RWPE2 (cell line): ENCODE measurements at regions not wholly inside any gene's neighbourhood (a gene's known extent, or its start where the extent isn't known, plus 50 kb on each side); places are given as distances from the start of the nearest gene placed in this dataset.
A peak's percentile ranks its signal among the peaks of the same experiment; 100 is the strongest.

Experiments
- ATAC-seq: fragments of 200-7000 bp; cut with Tn5 transposase; 3 replicates; pipeline ENCODE4 v1.9.1; 2021; ENCODE audit warnings: low read depth
- DNase-seq: peaks from one replicate; pipeline ENCODE4 v3.0.0-alpha.2; 2020; ENCODE audit warnings: low spot score
- H3K27ac ChIP-seq: fragments of 450-650 bp; 2 replicates; pipeline ENCODE4 v1.5.1; 2017; ENCODE audit warnings: mild to moderate bottlenecking; ENCODE audit not compliant: poor library complexity, severe bottlenecking
- H3K27me3 ChIP-seq: fragments of 250-450 bp; sonication (Bioruptor Pico); 2 replicates; pipeline ENCODE4 v1.5.1; 2021; ENCODE audit warnings: mild to moderate bottlenecking, moderate library complexity; ENCODE audit not compliant: insufficient read depth, poor library complexity, severe bottlenecking
- H3K36me3 ChIP-seq: fragments of 250-450 bp; sonication (Bioruptor Pico); 2 replicates; pipeline ENCODE4 v1.5.1; 2020; ENCODE audit warnings: low read depth, mild to moderate bottlenecking, moderate library complexity
- H3K4me1 ChIP-seq: fragments of 250-450 bp; sonication (Bioruptor Pico); 2 replicates; pipeline ENCODE4 v1.5.1; 2021; ENCODE audit warnings: mild to moderate bottlenecking, moderate library complexity; ENCODE audit not compliant: insufficient read depth, poor library complexity, severe bottlenecking
- H3K4me3 ChIP-seq: fragments of 250-450 bp; sonication (Bioruptor Pico); 2 replicates; pipeline ENCODE4 v1.5.1; 2021; ENCODE audit warnings: mild to moderate bottlenecking, moderate library complexity; ENCODE audit not compliant: severe bottlenecking
- H3K9me3 ChIP-seq: fragments of 250-450 bp; sonication (Bioruptor Pico); 2 replicates; pipeline ENCODE4 v1.5.1; 2021; ENCODE audit warnings: mild to moderate bottlenecking, moderate library complexity; ENCODE audit not compliant: severe bottlenecking
- TF ChIP-seq, protein P1 (sequence below): fragments of 450-650 bp; IDR thresholded peaks from one replicate; pipeline ENCODE4 v1.5.1; 2017; ENCODE audit warnings: mild to moderate bottlenecking, moderate library complexity; ENCODE audit not compliant: poor library complexity, severe bottlenecking

DNA sequence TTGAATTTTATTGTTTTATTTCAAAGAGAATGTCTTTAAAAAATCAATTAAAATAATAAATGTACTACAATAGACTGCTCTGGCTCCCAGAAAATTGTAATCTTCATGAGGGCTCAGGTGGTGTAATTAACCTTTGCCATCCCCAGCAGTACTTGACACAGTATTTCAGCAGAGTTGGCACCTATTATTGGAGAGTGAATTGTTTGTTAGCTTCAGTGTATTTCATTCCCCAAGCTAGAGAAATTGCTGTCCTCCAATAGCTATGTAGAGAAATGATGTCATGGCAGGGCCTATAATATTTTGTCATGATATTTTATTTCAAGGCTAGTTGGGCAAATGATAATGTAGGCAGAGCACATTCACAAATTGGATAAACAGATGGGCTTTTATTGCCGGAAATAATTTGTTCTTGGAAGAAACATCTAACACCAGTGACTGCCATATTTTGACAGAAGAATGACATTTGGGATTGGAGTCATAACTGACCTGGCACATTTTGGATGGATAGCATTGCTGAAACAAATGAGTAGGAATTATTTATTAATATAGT, 712.0 kb upstream of the NXPH2 start:
- TF ChIP-seq, protein P1, sequence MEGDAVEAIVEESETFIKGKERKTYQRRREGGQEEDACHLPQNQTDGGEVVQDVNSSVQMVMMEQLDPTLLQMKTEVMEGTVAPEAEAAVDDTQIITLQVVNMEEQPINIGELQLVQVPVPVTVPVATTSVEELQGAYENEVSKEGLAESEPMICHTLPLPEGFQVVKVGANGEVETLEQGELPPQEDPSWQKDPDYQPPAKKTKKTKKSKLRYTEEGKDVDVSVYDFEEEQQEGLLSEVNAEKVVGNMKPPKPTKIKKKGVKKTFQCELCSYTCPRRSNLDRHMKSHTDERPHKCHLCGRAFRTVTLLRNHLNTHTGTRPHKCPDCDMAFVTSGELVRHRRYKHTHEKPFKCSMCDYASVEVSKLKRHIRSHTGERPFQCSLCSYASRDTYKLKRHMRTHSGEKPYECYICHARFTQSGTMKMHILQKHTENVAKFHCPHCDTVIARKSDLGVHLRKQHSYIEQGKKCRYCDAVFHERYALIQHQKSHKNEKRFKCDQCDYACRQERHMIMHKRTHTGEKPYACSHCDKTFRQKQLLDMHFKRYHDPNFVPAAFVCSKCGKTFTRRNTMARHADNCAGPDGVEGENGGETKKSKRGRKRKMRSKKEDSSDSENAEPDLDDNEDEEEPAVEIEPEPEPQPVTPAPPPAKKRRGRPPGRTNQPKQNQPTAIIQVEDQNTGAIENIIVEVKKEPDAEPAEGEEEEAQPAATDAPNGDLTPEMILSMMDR, result no peak
- no peaks in the 10 kb centered on the region for H3K9me3 ChIP-seq
- H3K36me3 ChIP-seq, result no peaks in the 10 kb centered on the region
- no peaks in the 10 kb centered on the region for H3K4me1 ChIP-seq
- ATAC-seq (no peak), DNase-seq (no peak)
- no peak overlapping the region for H3K27ac ChIP-seq
- peaks cover 11% of the 10 kb centered on the region for H3K27me3 ChIP-seq
- H3K4me3 ChIP-seq, result no peak overlapping the region

DNA sequence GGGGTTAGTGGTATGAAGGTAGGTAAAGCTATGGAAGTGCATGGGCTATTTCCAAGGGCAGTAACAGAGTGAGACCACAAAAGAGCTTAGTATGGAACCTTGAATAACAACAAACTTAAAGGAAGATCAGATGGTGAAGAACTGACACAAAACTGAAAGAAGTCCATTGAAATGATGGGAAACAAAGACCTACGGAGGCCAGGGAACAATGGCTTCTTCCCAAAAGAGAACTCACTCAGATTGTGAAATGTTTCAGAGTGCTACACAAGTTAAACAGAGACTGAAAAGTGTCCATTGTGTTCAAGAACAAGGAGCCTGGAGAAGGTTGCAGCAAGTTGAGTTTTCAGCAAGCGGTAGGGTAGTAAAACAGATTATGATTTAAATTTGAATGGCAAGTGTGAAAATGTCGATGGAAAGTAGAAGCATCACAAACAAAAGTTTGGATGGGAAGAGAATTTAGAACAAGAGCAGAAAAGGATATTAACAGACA, 700.0 kb upstream of the NXPH2 start:
- Histone ChIP-seq H3K36me3 (no peaks in the 10 kb centered on the region), H3K27ac (no peak overlapping the region), H3K4me3 (no peak overlapping the region), H3K4me1 (no peaks in the 10 kb centered on the region), H3K9me3 (no peaks in the 10 kb centered on the region), H3K27me3 (peaks cover 3% of the 10 kb centered on the region)
- DNase-seq (no peak), ATAC-seq (no peak)
- TF ChIP-seq, protein P1, result no peak

DNA sequence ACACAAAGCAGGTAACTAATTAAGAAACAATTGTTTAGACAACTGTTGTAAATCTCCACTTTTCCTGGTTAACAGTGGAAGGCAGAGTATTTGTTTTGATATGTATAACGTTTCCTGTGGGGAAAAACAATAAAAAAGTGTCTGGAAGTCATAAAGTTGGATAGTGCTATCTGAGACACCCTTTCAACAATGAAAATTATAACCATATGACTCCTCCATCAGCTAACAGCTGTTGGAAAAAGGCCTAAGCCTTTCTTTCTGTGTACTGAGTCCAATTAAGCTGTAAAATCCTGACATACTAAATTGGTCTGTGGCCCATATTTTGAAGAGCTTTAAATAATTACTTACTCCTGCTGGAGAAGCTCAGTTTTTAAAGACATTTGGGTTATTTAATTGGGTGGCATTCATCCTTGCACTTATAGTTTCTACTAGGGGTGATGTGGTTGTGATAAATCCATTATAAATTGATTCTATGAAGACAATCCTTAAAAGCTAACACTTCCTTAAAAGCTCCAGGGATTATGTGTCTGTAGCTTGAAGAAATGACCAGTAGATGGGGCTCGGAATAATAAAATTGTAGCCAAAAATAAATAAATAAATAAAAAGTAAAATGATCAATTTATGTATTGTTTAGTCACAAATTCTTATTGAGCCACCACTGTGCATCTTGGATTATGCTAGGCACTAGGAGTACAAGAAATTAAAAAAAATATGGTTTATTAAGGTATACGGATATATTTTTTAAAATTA, 698.1 kb upstream of the NXPH2 start:
- Histone ChIP-seq H3K27me3 (no peaks in the 10 kb centered on the region), H3K27ac (no peak overlapping the region), H3K9me3 (no peaks in the 10 kb centered on the region), H3K4me1 (no peaks in the 10 kb centered on the region), H3K4me3 (no peak overlapping the region), H3K36me3 (no peaks in the 10 kb centered on the region)
- ATAC-seq (no peak), DNase-seq (no peak)
- TF ChIP-seq, protein P1, result peak; percentile 36

DNA sequence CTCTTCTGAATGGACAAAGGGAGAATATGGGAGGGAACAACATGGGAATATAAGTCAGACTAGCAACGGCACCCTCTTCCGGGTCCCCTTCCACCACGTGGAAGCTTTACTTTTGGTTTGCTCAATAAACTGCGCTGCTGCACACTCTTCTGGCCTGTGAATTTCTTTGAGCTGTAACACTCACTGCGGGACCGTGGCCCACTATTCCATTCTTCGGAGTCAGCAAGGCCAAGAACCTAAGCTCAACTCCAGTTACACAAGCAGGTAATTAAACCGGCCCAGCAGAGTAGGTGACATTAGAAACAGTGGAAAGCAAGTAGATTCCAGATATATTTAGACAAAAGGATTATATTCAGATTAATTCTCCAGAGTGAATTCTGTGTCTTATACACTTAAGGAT, 697.4 kb upstream of the NXPH2 start:
- DNase-seq (no peak), ATAC-seq (no peak)
- H3K27ac ChIP-seq, result no peak overlapping the region
- no peaks in the 10 kb centered on the region for H3K27me3 ChIP-seq
- H3K4me1 ChIP-seq, result no peaks in the 10 kb centered on the region
- TF ChIP-seq, protein P1, result no peak
- H3K4me3 ChIP-seq, result no peak overlapping the region
- no peaks in the 10 kb centered on the region for H3K9me3 ChIP-seq
- no peaks in the 10 kb centered on the region for H3K36me3 ChIP-seq

DNA sequence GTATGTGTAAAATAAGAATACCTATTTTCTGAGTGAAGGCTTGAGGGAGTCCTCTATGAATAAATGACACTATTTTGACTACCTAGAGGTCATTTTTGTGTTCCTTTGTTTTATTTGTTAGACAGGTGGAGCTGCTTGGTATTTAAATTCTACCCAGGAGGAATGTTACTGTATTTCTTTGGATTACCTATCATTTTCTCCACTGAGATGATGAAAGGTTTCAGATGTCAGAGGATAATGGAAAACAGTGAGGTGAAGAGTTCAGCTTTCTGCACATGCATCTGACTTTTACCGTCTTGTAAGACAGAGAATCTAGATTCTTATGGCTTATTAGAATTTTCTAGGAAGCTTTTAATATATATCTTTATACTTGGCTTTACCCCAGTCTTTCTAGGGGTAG, 689.8 kb upstream of the NXPH2 start:
- ATAC-seq, result no peak
- Histone ChIP-seq H3K4me1 (no peaks in the 10 kb centered on the region), H3K9me3 (no peaks in the 10 kb centered on the region), H3K27me3 (no peaks in the 10 kb centered on the region), H3K27ac (no peak overlapping the region), H3K4me3 (no peak overlapping the region), H3K36me3 (no peaks in the 10 kb centered on the region)
- DNase-seq, result no peak
- TF ChIP-seq, protein P1, result no peak
